PC-9 (cell line): ENCODE measurements at regions not wholly inside any gene's neighbourhood (a gene's known extent, or its start where the extent isn't known, plus 50 kb on each side); places are given as distances from the start of the nearest gene placed in this dataset.

Source experiments
- EZH2 ChIP-seq: fragments of 200-600 bp; sonication (generic); IDR thresholded peaks from 2 replicates; pipeline ENCODE4 v1.8.0; 2017; ENCODE audit warnings: antibody characterized with exemption, low read depth
- TF ChIP-seq, protein P1 (sequence below): fragments of 200-600 bp; sonication (generic); conservative IDR thresholded peaks from 2 replicates; pipeline ENCODE4 v1.6.1; 2017; ENCODE audit warnings: mixed run types, antibody characterized with exemption, mild to moderate bottlenecking, moderate library complexity

GRCh38 chr5:5736007-5736406 is 313.5 kb downstream of the ICE1 start:
- TF ChIP-seq, protein P1, sequence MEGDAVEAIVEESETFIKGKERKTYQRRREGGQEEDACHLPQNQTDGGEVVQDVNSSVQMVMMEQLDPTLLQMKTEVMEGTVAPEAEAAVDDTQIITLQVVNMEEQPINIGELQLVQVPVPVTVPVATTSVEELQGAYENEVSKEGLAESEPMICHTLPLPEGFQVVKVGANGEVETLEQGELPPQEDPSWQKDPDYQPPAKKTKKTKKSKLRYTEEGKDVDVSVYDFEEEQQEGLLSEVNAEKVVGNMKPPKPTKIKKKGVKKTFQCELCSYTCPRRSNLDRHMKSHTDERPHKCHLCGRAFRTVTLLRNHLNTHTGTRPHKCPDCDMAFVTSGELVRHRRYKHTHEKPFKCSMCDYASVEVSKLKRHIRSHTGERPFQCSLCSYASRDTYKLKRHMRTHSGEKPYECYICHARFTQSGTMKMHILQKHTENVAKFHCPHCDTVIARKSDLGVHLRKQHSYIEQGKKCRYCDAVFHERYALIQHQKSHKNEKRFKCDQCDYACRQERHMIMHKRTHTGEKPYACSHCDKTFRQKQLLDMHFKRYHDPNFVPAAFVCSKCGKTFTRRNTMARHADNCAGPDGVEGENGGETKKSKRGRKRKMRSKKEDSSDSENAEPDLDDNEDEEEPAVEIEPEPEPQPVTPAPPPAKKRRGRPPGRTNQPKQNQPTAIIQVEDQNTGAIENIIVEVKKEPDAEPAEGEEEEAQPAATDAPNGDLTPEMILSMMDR: no peak
- no peak for TF ChIP-seq EZH2
